ENCODE measurements at regions not wholly inside any gene's neighbourhood (a gene's known extent, or its start where the extent isn't known, plus 50 kb on each side); places are given as distances from the start of the nearest gene placed in this dataset.
"Not testable (repeated sequence)": the region's sequence is repeated elsewhere in the genome, so short reads cannot be mapped to it uniquely, and the experiment has no call there.

DNA sequence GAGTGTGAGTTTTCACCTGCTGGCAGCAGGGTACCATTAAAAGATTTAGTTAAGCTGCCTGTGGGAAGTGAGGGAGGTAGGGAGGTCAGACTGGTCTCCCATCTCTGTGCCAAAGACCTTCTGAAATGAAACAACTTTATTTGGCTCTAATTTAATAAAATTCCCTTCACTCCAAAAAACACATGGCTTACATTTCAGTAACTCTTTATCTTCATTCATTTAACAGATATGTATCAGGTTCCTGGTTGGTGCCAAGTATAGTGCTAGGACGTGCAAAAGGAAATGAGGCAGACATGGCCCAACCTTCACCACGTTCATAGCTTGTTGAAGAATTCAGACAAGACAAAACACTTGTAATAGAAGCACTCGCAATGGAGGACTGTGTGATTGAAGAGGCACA is 282.3 kb downstream of the SEC16B start:
- H3K36me3 Mint-ChIP-seq, result peaks cover 0 to 3% (median 0%) of the 10 kb centered on the region in 5 donors
- no peaks in the 10 kb centered on the region for H3K4me1 Mint-ChIP-seq
- no peak overlapping the region for H3K27ac Mint-ChIP-seq
- H3K4me1 ChIP-seq (ENCODE audit: control insufficient read depth in 2 of 2, insufficient read depth in 2 of 2, low read length in 2 of 2), result no peaks in the 10 kb centered on the region
- DNase-seq (no peak), ATAC-seq (no peak)
- H3K27me3 ChIP-seq (ENCODE audit: control insufficient read depth in 2 of 2, insufficient read depth in 2 of 2, low read length in 2 of 2), result no peaks in the 10 kb centered on the region
- no peak overlapping the region for H3K4me3 Mint-ChIP-seq
- no peak overlapping the region for H3K27ac ChIP-seq (ENCODE audit: low read depth, low read length)
- no peak overlapping the region for H3K4me3 ChIP-seq (ENCODE audit: low read length)
- CTCF ChIA-PET, result no interaction called here
- no peaks in the 10 kb centered on the region for H3K9me3 ChIP-seq (ENCODE audit: control insufficient read depth in 2 of 3, low read length in 3 of 3)
- H3K27me3 Mint-ChIP-seq, result peaks cover 0 to 4% (median 0%) of the 10 kb centered on the region in 5 donors
- intact Hi-C loops (cut with micrococcal nuclease), result no loop called here
- H3K36me3 ChIP-seq (ENCODE audit: control insufficient read depth in 2 of 3, insufficient read depth in 3 of 3, low read length in 3 of 3), result no peaks in the 10 kb centered on the region
- POLR2A ChIA-PET, result no interaction called here
- peaks cover 3 to 30% (median 12%) of the 10 kb centered on the region in 11 donors for H3K9me3 Mint-ChIP-seq

DNA sequence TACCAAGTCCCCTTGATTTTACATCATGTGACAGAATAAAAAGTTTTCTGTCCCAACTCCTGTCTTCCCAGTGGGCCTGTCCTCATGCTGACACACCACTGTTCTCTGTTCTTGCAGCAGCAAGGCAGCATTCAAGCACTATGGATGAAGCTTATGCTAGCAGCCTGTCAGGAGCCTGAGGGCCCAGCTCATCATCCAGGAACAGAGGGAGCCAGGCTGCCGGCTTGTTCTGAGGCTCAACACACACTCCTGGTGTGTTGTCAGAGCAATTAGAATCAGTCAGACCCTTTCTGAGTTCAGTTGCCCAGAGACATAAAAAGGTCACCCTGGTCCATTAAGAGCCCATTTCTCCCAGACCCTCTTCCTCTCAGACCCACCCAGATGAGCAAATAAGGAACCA is 282.9 kb downstream of the SEC16B start:
- no peaks in the 10 kb centered on the region for H3K9me3 ChIP-seq (ENCODE audit: control insufficient read depth in 2 of 3, low read length in 3 of 3)
- no peaks in the 10 kb centered on the region for H3K4me1 ChIP-seq (ENCODE audit: control insufficient read depth in 2 of 2, insufficient read depth in 2 of 2, low read length in 2 of 2)
- intact Hi-C loops (cut with micrococcal nuclease), result no loop called here
- Mint-ChIP-seq H3K9me3 (peaks cover 3 to 23% (median 9%) of the 10 kb centered on the region in 11 donors), H3K4me1 (no peaks in the 10 kb centered on the region), H3K4me3 (no peak overlapping the region), H3K36me3 (peaks cover 0 to 3% (median 0%) of the 10 kb centered on the region in 5 donors), H3K27me3 (peaks cover 0 to 4% (median 0%) of the 10 kb centered on the region in 5 donors), H3K27ac (no peak overlapping the region)
- no peaks in the 10 kb centered on the region for H3K27me3 ChIP-seq (ENCODE audit: control insufficient read depth in 2 of 2, insufficient read depth in 2 of 2, low read length in 2 of 2)
- DNase-seq, result no peak
- H3K4me3 ChIP-seq (ENCODE audit: low read length), result no peak overlapping the region
- H3K27ac ChIP-seq (ENCODE audit: low read depth, low read length), result no peak overlapping the region
- no peaks in the 10 kb centered on the region for H3K36me3 ChIP-seq (ENCODE audit: control insufficient read depth in 2 of 3, insufficient read depth in 3 of 3, low read length in 3 of 3)
- ATAC-seq, result no peak
- ChIA-PET POLR2A (no interaction called here), CTCF (no interaction called here)

DNA sequence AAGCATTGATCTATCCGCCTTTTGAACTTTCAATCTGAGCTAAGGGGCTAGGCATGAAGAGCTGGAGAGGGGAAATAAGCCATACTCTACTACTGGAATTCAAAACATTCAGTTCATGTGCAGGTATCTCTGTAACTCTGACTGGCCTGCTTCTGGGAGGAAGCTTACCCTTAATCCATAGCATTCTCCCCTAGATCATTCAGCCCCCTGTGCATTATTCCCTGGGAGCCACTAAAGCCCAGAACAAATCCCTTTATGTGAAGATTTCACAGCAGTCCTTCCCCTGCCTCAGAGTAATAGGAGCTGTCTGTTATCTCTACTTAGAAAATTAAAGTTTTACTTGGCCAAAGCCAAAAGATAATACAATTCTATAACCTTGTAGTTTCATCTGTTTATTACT is 300.7 kb downstream of the SEC16B start:
- Histone ChIP-seq H3K9me3 (ENCODE audit: control insufficient read depth in 2 of 3, low read length in 3 of 3) (peaks cover 0 to 4% (median 0%) of the 10 kb centered on the region in 3 experiments), H3K27ac (ENCODE audit: low read depth, low read length) (no peak overlapping the region), H3K36me3 (ENCODE audit: control insufficient read depth in 2 of 3, insufficient read depth in 3 of 3, low read length in 3 of 3) (no peaks in the 10 kb centered on the region), H3K4me3 (ENCODE audit: low read length) (no peak overlapping the region), H3K27me3 (ENCODE audit: control insufficient read depth in 2 of 2, insufficient read depth in 2 of 2, low read length in 2 of 2) (no peaks in the 10 kb centered on the region), H3K4me1 (ENCODE audit: control insufficient read depth in 2 of 2, insufficient read depth in 2 of 2, low read length in 2 of 2) (no peaks in the 10 kb centered on the region)
- Mint-ChIP-seq H3K27ac (no peak overlapping the region), H3K4me3 (no peak overlapping the region), H3K36me3 (no peaks in the 10 kb centered on the region), H3K4me1 (no peaks in the 10 kb centered on the region), H3K9me3 (peaks cover 0 to 7% (median 3%) of the 10 kb centered on the region in 11 donors), H3K27me3 (no peaks in the 10 kb centered on the region)
- POLR2A ChIA-PET, result no interaction called here
- CTCF ChIA-PET, result no interaction called here
- DNase-seq, result no peak
- ATAC-seq, result no peak
- intact Hi-C loops (cut with micrococcal nuclease), result no loop called here

DNA sequence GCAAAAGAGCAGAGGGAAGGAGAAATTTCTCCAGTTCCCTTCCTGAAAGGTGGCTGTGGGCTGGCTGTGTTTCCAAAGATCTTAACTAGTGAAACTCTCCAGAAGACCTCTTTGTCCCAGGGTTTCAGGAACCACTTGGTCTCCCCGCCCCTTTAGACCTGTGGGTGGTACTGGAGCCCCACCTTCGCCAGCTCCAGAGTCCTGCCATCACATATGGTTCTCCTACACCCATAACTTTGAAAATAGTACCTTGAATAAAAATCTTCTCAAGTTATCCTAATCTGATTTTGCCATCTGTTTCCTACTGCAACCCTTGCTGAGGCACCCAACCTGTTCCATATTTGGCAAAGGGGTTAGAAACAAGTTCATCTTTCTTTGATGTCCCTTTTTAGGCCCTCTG is 303.9 kb downstream of the SEC16B start:
- no peak overlapping the region for H3K4me3 Mint-ChIP-seq
- no peaks in the 10 kb centered on the region for H3K27me3 ChIP-seq (ENCODE audit: control insufficient read depth in 2 of 2, insufficient read depth in 2 of 2, low read length in 2 of 2)
- peaks cover 0 to 4% (median 0%) of the 10 kb centered on the region in 3 experiments for H3K9me3 ChIP-seq (ENCODE audit: control insufficient read depth in 2 of 3, low read length in 3 of 3)
- H3K27ac Mint-ChIP-seq, result no peak overlapping the region
- H3K4me1 ChIP-seq (ENCODE audit: control insufficient read depth in 2 of 2, insufficient read depth in 2 of 2, low read length in 2 of 2), result no peaks in the 10 kb centered on the region
- H3K36me3 ChIP-seq (ENCODE audit: control insufficient read depth in 2 of 3, insufficient read depth in 3 of 3, low read length in 3 of 3), result no peaks in the 10 kb centered on the region
- H3K27ac ChIP-seq (ENCODE audit: low read depth, low read length), result no peak overlapping the region
- CTCF ChIA-PET, result no interaction called here
- no peaks in the 10 kb centered on the region for H3K36me3 Mint-ChIP-seq
- ATAC-seq, result no peak
- no peaks in the 10 kb centered on the region for H3K4me1 Mint-ChIP-seq
- intact Hi-C loops (cut with micrococcal nuclease), result no loop called here
- no peaks in the 10 kb centered on the region for H3K27me3 Mint-ChIP-seq
- H3K4me3 ChIP-seq (ENCODE audit: low read length), result no peak overlapping the region
- POLR2A ChIA-PET, result no interaction called here
- no peak for DNase-seq
- peaks cover 0 to 8% (median 4%) of the 10 kb centered on the region in 11 donors for H3K9me3 Mint-ChIP-seq

DNA sequence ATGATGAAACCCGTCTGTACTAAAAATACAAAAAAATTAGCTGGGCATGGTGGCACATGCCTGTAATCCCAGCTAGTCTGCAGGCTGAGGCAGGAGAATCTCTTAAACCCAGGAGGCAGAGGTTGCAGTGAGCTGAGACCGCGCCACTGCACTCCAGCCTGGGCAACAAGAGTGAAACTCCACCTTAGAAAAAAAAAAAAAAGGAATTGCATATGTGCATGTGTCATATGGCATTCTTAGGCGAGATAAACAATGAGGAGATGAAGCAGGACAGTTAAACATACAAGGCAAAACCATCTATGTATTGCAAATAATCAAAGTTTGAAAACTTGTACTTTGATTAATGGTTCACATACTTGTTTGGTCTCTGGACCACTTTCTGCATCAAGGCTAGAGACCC is 305.1 kb downstream of the SEC16B start:
- not testable (repeated sequence) for H3K27ac Mint-ChIP-seq

DNA sequence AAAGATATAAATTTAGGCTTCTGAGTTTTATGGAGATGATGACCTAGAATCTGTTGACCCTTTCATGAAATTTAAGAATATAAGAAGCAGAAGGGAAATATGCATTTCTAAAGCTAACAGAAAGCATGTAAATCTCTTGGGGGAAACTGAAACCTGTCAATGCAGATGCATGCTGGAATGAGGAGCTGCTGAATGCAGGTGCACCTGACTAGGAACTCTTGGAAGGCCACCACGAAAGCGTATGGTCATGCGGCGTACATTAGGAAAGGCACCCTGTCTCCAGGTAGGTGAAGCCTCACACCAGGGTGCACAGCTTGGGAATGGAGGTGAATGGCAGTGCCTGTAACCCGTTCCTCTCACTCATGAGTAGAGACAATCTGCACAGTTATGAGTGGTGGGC is 309.7 kb downstream of the SEC16B start:
- Mint-ChIP-seq H3K4me3 (no peak overlapping the region), H3K4me1 (no peaks in the 10 kb centered on the region), H3K27ac (no peak overlapping the region), H3K27me3 (no peaks in the 10 kb centered on the region), H3K36me3 (peaks cover 0 to 4% (median 0%) of the 10 kb centered on the region in 5 donors), H3K9me3 (peaks cover 0 to 29% (median 6%) of the 10 kb centered on the region in 11 donors)
- no peak overlapping the region for H3K27ac ChIP-seq (ENCODE audit: low read depth, low read length)
- ChIA-PET POLR2A (no interaction called here), CTCF (no interaction called here)
- no peak for ATAC-seq
- intact Hi-C loops (cut with micrococcal nuclease), result no loop called here
- H3K27me3 ChIP-seq (ENCODE audit: control insufficient read depth in 2 of 2, insufficient read depth in 2 of 2, low read length in 2 of 2), result no peaks in the 10 kb centered on the region
- H3K9me3 ChIP-seq (ENCODE audit: control insufficient read depth in 2 of 3, low read length in 3 of 3), result no peaks in the 10 kb centered on the region
- DNase-seq, result no peak
- H3K36me3 ChIP-seq (ENCODE audit: control insufficient read depth in 2 of 3, insufficient read depth in 3 of 3, low read length in 3 of 3), result no peaks in the 10 kb centered on the region
- H3K4me3 ChIP-seq (ENCODE audit: low read length), result no peak overlapping the region
- no peaks in the 10 kb centered on the region for H3K4me1 ChIP-seq (ENCODE audit: control insufficient read depth in 2 of 2, insufficient read depth in 2 of 2, low read length in 2 of 2)

More for the DNA sequence above, 305.1 kb downstream of the SEC16B start:
- H3K9me3 ChIP-seq (ENCODE audit: control insufficient read depth in 2 of 3, low read length in 3 of 3); H3K4me1 Mint-ChIP-seq; H3K36me3 ChIP-seq (ENCODE audit: control insufficient read depth in 2 of 3, insufficient read depth in 3 of 3, low read length in 3 of 3); H3K4me1 ChIP-seq (ENCODE audit: control insufficient read depth in 2 of 2, insufficient read depth in 2 of 2, low read length in 2 of 2); POLR2A ChIA-PET; H3K27me3 Mint-ChIP-seq; DNase-seq; H3K27me3 ChIP-seq (ENCODE audit: control insufficient read depth in 2 of 2, insufficient read depth in 2 of 2, low read length in 2 of 2); CTCF ChIA-PET; ATAC-seq; intact Hi-C loops (cut with micrococcal nuclease); H3K36me3 Mint-ChIP-seq; H3K4me3 ChIP-seq (ENCODE audit: low read length); H3K27ac ChIP-seq (ENCODE audit: low read depth, low read length); H3K4me3 Mint-ChIP-seq: not testable (repeated sequence)
- peaks cover 0 to 11% (median 3%) of the 10 kb centered on the region in 11 donors for H3K9me3 Mint-ChIP-seq

DNA sequence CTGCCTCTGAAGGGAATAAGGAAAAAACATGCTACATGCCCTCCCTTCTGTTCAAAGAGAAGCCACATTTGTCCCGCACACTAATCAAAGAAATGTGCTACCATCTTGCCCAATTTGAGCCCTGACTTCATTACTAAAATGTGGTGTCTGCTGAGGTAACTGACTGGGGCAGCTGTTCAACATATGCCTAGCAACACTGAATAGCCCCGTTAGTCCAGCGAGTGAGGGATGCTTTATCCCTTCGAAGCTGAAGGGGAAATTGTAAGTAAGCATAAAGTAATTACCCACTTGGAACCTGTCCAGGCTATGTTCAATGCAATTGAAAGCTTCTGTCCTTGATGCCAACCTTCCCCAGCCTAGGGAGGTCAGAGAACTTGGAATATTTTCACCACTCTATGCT is 310.6 kb downstream of the SEC16B start:
- Histone ChIP-seq H3K27ac (ENCODE audit: low read depth, low read length) (no peak overlapping the region), H3K4me3 (ENCODE audit: low read length) (no peak overlapping the region), H3K36me3 (ENCODE audit: control insufficient read depth in 2 of 3, insufficient read depth in 3 of 3, low read length in 3 of 3) (no peaks in the 10 kb centered on the region), H3K4me1 (ENCODE audit: control insufficient read depth in 2 of 2, insufficient read depth in 2 of 2, low read length in 2 of 2) (no peaks in the 10 kb centered on the region), H3K27me3 (ENCODE audit: control insufficient read depth in 2 of 2, insufficient read depth in 2 of 2, low read length in 2 of 2) (no peaks in the 10 kb centered on the region), H3K9me3 (ENCODE audit: control insufficient read depth in 2 of 3, low read length in 3 of 3) (no peaks in the 10 kb centered on the region)
- peaks cover 0 to 4% (median 0%) of the 10 kb centered on the region in 5 donors for H3K36me3 Mint-ChIP-seq
- ChIA-PET CTCF (no interaction called here), POLR2A (no interaction called here)
- intact Hi-C loops (cut with micrococcal nuclease), result no loop called here
- no peak overlapping the region for H3K27ac Mint-ChIP-seq
- H3K4me3 Mint-ChIP-seq, result no peak overlapping the region
- H3K4me1 Mint-ChIP-seq, result no peaks in the 10 kb centered on the region
- ATAC-seq, result no peak
- peaks cover 0 to 32% (median 6%) of the 10 kb centered on the region in 11 donors for H3K9me3 Mint-ChIP-seq
- DNase-seq, result no peak
- H3K27me3 Mint-ChIP-seq, result peaks cover 0 to 4% (median 0%) of the 10 kb centered on the region in 5 donors

Data from naive thymus-derived CD4-positive, alpha-beta T cell (primary cell).